ENCODE measurements at regions not wholly inside any gene's neighbourhood (a gene's known extent, or its start where the extent isn't known, plus 50 kb on each side); places are given as distances from the start of the nearest gene placed in this dataset.

GRCh38 chr13:112194167-112194530, 127.2 kb downstream of the SOX1 start:
- Histone ChIP-seq H3K36me3 (no peaks in the 10 kb centered on the region), H3K9me3 (peaks cover 0 to 30% (median 0%) of the 10 kb centered on the region in 4 donors), H3K4me1 (no peaks in the 10 kb centered on the region), H3K4me3 (no peak overlapping the region), H3K27ac (no peak overlapping the region), H3K27me3 (no peaks in the 10 kb centered on the region)
- WGBS, 2 donors, result 91 to 93% methylated on average over 22 of the region's 22 CpGs
- TF ChIP-seq POLR2A (IDR thresholded peaks at IDR 0.05), result no peak
- no peak for TF ChIP-seq EP300 (IDR thresholded peaks at IDR 0.05)
- TF ChIP-seq CTCF (IDR thresholded peaks at IDR 0.05), result no peak
- DNase-seq (ENCODE audit: low spot score in 2 of 2), result no peak

GRCh38 chr13:112194579-112194978, 127.6 kb downstream of the SOX1 start:
- 84 to 91% methylated on average over 31 of the region's 31 CpGs for WGBS, 2 donors
- no peaks in the 10 kb centered on the region for H3K36me3 ChIP-seq
- no peak overlapping the region for H3K27ac ChIP-seq
- no peak overlapping the region for H3K4me3 ChIP-seq
- H3K27me3 ChIP-seq, result no peaks in the 10 kb centered on the region
- TF ChIP-seq POLR2A (IDR thresholded peaks at IDR 0.05), result no peak
- TF ChIP-seq CTCF (IDR thresholded peaks at IDR 0.05), result no peak
- no peak for TF ChIP-seq EP300 (IDR thresholded peaks at IDR 0.05)
- no peaks in the 10 kb centered on the region for H3K4me1 ChIP-seq
- peaks cover 0 to 30% (median 0%) of the 10 kb centered on the region in 4 donors for H3K9me3 ChIP-seq
- DNase-seq (ENCODE audit: low spot score in 2 of 2), result no peak

- H3K4me1 ChIP-seq, result no peaks in the 10 kb centered on the region
- H3K27me3 ChIP-seq, result peaks cover 0 to 19% of the 10 kb centered on the region in 2 donors
- H3K4me3 ChIP-seq, result no peak overlapping the region
- DNase-seq (ENCODE audit: low spot score in 2 of 2), result no peak
- H3K36me3 ChIP-seq, result no peaks in the 10 kb centered on the region
- H3K9me3 ChIP-seq, result peaks cover 0 to 10% (median 0%) of the 10 kb centered on the region in 4 donors
- WGBS, 2 donors, result 81 to 82% methylated on average over 15 to 17 of the region's 17 CpGs
- H3K27ac ChIP-seq, result no peak overlapping the region
- TF ChIP-seq POLR2A (IDR thresholded peaks at IDR 0.05) (no peak), EP300 (IDR thresholded peaks at IDR 0.05) (no peak), CTCF (IDR thresholded peaks at IDR 0.05) (no peak)
Measured at GRCh38 chr13:112198396-112199010, 131.6 kb downstream of the SOX1 start.

GRCh38 chr13:112200200-112200599, 133.3 kb downstream of the SOX1 start:
- Histone ChIP-seq H3K4me3 (no peak overlapping the region), H3K36me3 (no peaks in the 10 kb centered on the region), H3K27me3 (peaks cover 0 to 36% of the 10 kb centered on the region in 2 donors), H3K4me1 (peaks cover 0 to 10% (median 0%) of the 10 kb centered on the region in 4 donors), H3K27ac (no peak overlapping the region), H3K9me3 (peaks cover 0 to 2% (median 0%) of the 10 kb centered on the region in 4 donors)
- no peak for DNase-seq (ENCODE audit: low spot score in 2 of 2)
- 81 to 85% methylated on average over 10 of the region's 10 CpGs for WGBS, 2 donors
- TF ChIP-seq EP300 (IDR thresholded peaks at IDR 0.05), result no peak
- no peak for TF ChIP-seq POLR2A (IDR thresholded peaks at IDR 0.05)
- TF ChIP-seq CTCF (IDR thresholded peaks at IDR 0.05), result no peak

GRCh38 chr13:112202266-112202665, 135.3 kb downstream of the SOX1 start:
- Histone ChIP-seq H3K9me3 (peaks cover 0 to 2% (median 0%) of the 10 kb centered on the region in 4 donors), H3K36me3 (no peaks in the 10 kb centered on the region), H3K4me1 (peaks cover 0 to 10% (median 0%) of the 10 kb centered on the region in 4 donors), H3K27ac (no peak overlapping the region), H3K4me3 (no peak overlapping the region), H3K27me3 (peaks cover 0 to 52% of the 10 kb centered on the region in 2 donors)
- 89 to 93% methylated on average over 18 to 19 of the region's 19 CpGs for WGBS, 2 donors
- no peak for TF ChIP-seq EP300 (IDR thresholded peaks at IDR 0.05)
- TF ChIP-seq CTCF (IDR thresholded peaks at IDR 0.05), result no peak
- no peak for TF ChIP-seq POLR2A (IDR thresholded peaks at IDR 0.05)
- no peak for DNase-seq (ENCODE audit: low spot score in 2 of 2)
